ENCODE measurements at regions not wholly inside any gene's neighbourhood (a gene's known extent, or its start where the extent isn't known, plus 50 kb on each side); places are given as distances from the start of the nearest gene placed in this dataset.
"Not testable (repeated sequence)": the region's sequence is repeated elsewhere in the genome, so short reads cannot be mapped to it uniquely, and the experiment has no call there.

DNA sequence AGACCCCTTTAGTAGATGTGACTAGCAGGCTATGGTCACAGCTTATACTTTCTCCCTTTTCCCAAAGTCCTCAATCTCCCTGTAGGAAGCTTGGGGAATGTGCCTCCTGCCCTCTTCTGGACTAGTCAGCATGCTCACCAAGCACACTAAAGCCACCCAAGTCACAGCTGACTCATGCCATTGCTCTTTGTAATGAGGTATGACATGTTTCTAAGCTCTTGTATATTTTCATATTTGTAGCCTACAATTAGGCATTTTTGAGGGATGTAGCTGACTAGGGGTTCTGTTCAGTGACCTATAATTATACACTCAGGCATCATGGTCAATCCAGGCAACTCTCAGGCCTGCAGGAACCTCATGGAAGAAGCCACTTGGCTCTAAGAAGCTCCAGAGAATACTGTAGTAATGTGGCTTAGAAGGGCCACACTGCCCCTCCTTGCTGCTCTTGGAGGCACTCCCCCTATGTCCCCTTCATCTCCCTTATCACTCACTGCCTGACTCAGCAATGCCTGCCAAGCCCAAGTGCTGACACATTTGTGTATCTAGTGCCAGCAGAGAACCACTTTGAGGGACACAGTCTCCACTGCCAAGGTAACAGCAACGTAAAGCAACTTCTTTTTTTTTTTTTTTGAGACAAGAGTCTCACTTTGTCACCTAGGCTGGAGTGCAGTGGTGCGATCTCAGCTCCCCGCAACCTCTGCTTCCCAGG, 86.2 kb downstream of the RPL27A start:
- no peak for DNase-seq (ENCODE audit: low spot score)
- in situ Hi-C loops (cut with HindIII; ENCODE audit: low sequenced_read_pairs), result no loop called here

GRCh38 chr11:8772571-8773519, 90.3 kb downstream of the RPL27A start:
- DNase-seq (ENCODE audit: low spot score), result no peak
- in situ Hi-C loops (cut with HindIII; ENCODE audit: low sequenced_read_pairs), result no loop called here

DNA sequence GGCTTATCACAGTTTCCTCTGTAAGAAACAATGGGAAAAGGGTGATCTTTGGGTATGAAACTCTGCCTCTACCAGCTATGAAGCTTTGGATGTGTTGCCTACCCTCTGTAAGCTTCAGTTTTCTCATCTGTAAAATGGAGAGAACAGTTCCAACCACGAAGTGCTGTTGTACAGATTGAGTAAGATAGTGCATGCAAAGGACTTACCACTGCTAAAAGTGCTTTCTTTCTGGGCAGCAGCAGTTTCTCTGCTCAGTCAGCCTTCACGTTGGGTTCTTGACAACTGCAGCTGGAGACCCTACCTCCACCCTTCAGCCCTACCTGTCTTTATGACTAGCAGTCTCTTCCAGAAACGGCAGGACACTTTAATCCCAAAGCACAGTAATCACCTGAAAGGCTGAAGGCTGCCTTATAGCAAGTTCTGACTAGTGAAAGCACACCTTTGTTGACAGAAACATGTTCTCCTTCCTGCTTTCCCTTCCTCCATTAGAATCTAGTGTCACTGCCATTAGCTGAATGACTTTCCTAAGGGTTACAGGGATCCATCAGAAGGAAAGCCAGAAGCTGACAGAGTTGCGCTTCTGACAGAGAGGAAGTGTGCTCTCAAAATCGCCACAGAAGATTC, 91.4 kb downstream of the RPL27A start:
- in situ Hi-C loops (cut with HindIII; ENCODE audit: low sequenced_read_pairs), result no loop called here
- no peak for DNase-seq (ENCODE audit: low spot score)

GRCh38 chr11:8774916-8775315, 92.3 kb downstream of the RPL27A start:
- in situ Hi-C loops (cut with HindIII; ENCODE audit: low sequenced_read_pairs); DNase-seq (ENCODE audit: low spot score): not testable (repeated sequence)

DNA sequence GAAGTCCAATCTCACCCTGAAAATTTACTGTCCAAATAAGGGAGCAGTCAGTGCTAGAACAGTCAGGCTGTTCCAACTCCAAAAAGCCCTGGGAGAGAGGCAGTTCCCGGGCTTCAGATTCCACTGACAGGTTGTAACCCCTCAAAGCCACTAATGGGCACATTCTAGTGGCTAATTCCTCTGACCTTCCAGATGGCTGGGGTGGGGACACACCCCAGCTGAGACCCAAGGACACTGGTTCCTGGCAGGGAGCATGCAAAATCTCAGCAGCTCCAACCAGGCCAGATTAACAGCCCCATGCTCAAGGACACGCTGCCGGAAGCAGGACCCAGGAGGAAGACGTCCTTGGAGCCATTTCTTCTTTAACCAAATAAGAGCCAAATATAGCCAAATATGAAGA, 92.7 kb downstream of the RPL27A start:
- DNase-seq (ENCODE audit: low spot score), result no peak
- in situ Hi-C loops (cut with HindIII; ENCODE audit: low sequenced_read_pairs), result no loop called here

DNA sequence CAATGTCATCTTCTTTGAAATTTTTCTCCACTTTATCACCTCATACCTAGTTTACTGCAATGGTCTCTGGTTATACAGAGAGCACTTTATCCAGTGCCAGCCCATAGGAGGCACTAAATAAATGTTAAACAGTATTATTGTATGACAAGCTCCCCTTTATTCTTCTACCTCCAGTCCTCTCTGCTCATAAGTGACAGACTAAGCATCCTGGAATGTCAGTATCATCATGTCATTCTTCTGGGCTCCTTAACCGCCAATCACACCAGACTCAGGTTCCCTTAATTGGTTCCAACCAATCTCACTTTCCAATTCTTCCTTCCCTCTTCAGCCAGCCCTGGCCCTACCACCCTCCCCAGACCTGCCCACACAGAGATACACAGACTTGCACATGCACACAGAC, 93.1 kb downstream of the RPL27A start:
- in situ Hi-C loops (cut with HindIII; ENCODE audit: low sequenced_read_pairs), result no loop called here
- no peak for DNase-seq (ENCODE audit: low spot score)

- in situ Hi-C loops (cut with HindIII; ENCODE audit: low sequenced_read_pairs), result no loop called here
- no peak for DNase-seq (ENCODE audit: low spot score)
Observed at GRCh38 chr11:8776209-8776608, 93.6 kb downstream of the RPL27A start.

DNA sequence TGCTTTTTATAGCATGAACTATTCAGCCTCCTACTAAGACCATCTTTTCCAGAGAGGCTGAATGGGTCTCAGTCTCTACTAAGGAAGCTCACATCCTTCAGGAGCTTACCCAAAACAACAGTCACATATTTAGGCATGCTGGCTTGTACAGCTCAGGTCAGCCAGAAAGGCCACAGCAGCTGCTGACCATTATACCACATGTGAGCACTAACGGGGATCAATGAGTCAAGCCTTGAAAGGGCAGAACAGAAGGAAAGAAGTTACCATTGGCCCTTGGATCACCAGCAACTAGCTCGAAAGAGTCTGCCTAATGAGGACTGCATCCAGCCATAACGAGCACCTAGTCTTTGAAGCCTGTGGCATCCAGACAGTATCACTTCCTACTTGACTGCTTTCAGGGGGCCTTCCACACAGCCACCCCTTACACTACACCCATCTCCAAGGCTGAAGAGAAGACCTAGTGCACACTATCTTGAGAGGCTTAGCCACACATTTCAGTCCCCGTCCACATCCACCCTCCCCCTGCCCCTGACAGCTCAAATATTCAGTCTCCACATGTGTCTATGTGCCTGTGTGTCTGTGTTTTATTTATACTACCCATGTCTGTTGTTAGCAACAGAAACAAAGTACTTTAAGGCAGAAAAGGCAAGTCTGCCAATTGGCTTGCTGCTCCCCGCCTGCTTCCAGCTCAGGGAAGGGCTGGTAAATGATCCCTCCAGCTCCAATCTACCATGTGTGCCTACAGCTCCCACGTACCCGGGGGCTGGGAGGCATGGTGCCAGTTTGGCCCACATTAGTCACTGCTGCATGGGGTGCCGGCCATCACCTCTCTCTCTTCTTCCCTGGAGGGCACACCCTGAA, 95.5 kb downstream of the RPL27A start:
- no peak for DNase-seq (ENCODE audit: low spot score)
- in situ Hi-C loops (cut with HindIII; ENCODE audit: low sequenced_read_pairs), result no loop called here

GRCh38 chr11:8779107-8779506, 96.5 kb downstream of the RPL27A start:
- DNase-seq (ENCODE audit: low spot score), result no peak
- in situ Hi-C loops (cut with HindIII; ENCODE audit: low sequenced_read_pairs), result no loop called here

DNA sequence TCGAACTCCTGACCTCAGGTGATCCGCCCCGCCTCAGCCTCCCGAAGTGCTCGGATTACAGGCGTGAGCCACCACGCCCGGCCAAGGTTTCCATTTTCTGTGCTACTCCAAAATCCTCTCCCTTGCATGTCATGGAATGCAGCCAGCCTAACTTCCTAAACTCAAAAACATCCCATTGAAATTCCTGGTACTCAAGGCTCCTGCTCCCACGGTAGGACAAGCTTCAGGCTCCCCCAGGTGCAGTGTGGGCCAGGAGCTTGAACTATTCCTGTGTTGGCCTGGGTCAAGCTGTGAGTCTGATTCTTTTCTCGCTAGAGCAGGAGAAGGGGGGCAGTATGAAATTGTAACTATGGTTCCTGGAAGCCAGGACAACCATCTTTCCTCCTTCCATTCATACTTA, 97.1 kb downstream of the RPL27A start:
- in situ Hi-C loops (cut with HindIII; ENCODE audit: low sequenced_read_pairs), result no loop called here
- no peak for DNase-seq (ENCODE audit: low spot score)

DNA sequence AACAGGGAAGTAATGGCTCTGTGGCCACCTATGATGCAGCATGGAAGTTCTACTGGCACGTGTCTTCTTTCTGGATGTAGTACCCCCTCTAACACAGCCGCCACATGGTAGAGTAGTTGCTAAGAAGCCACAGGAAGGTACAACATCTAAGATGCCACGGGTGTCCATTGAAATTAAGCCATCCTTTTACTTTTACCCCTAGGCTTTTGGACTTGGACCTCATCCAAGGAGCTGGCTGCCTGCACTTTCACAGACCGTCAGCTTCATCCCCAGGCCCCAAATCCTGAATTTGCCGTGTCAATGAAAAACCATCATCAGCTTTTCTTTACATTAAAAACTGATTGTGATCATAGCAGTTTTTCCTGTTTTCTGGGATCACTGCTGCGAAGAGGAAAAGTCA, 102.4 kb downstream of the RPL27A start:
- DNase-seq (ENCODE audit: low spot score), result no peak
- in situ Hi-C loops (cut with HindIII; ENCODE audit: low sequenced_read_pairs), result no loop called here

GRCh38 chr11:8785457-8785856, 102.9 kb downstream of the RPL27A start:
- DNase-seq (ENCODE audit: low spot score), result no peak
- in situ Hi-C loops (cut with HindIII; ENCODE audit: low sequenced_read_pairs), result no loop called here

- DNase-seq (ENCODE audit: low spot score), result no peak
- in situ Hi-C loops (cut with HindIII; ENCODE audit: low sequenced_read_pairs), result no loop called here
Observed at GRCh38 chr11:8785998-8786397, 103.4 kb downstream of the RPL27A start.

- DNase-seq (ENCODE audit: low spot score), result no peak
- in situ Hi-C loops (cut with HindIII; ENCODE audit: low sequenced_read_pairs), result no loop called here
Observed at GRCh38 chr11:8786933-8787332, 104.3 kb downstream of the RPL27A start.

GRCh38 chr11:8787372-8787771, 104.8 kb downstream of the RPL27A start:
- in situ Hi-C loops (cut with HindIII; ENCODE audit: low sequenced_read_pairs), result no loop called here
- DNase-seq (ENCODE audit: low spot score), result peak; percentile 23

GRCh38 chr11:8788616-8789015, 106.0 kb downstream of the RPL27A start:
- no peak for DNase-seq (ENCODE audit: low spot score)

GRCh38 chr11:8789864-8790263, 107.3 kb downstream of the RPL27A start:
- in situ Hi-C loops (cut with HindIII; ENCODE audit: low sequenced_read_pairs), result no loop called here
- DNase-seq (ENCODE audit: low spot score), result no peak

More at GRCh38 chr11:8788616-8789015, 106.0 kb downstream of the RPL27A start:
- in situ Hi-C loops (cut with HindIII; ENCODE audit: low sequenced_read_pairs), result no loop called here

DNA sequence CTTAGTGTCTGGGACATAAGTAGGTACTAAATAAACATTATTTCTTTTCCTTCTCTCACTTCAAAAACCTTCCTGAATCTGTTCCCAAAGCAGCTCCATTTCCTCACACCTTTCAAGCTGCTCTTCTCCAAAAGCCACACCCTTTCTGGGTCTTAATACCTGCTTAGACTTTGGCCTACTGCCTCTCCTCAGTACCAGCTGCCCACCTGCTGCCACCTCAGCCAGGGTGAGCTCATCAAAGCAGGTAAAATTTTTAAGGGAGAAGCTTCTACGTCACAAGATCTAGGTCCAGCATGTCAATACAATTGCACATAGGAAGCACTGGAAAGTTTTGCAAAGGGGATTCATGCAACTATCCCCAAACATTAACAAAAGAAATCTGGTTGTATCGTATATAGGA, 108.4 kb downstream of the RPL27A start:
- DNase-seq (ENCODE audit: low spot score), result no peak
- in situ Hi-C loops (cut with HindIII; ENCODE audit: low sequenced_read_pairs), result no loop called here

DNA sequence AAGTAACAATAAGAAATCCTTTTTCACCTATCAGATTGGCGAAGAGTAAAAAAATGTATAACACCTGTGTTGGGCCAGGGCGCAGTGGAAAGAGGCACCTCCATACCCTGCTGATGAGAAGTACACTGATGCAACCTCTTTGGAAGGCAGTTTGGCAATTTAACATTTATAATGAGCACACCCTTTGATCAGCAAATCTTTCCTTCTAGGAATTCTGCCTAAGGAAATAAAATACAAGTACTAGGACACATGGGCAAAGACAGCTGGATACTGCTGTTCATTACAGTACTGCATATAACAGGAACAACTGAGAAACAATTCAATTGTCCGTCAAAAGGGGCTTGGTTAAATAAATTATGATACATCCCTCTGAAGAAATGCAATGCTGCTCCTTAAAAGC, 110.1 kb downstream of the RPL27A start:
- DNase-seq (ENCODE audit: low spot score), result no peak
- in situ Hi-C loops (cut with HindIII; ENCODE audit: low sequenced_read_pairs), result no loop called here
